ENCODE measurements at regions not wholly inside any gene's neighbourhood (a gene's known extent, or its start where the extent isn't known, plus 50 kb on each side); places are given as distances from the start of the nearest gene placed in this dataset.
A peak's percentile ranks its signal among the peaks of the same experiment; 100 is the strongest.
"Not testable (repeated sequence)": the region's sequence is repeated elsewhere in the genome, so short reads cannot be mapped to it uniquely, and the experiment has no call there.

DNA sequence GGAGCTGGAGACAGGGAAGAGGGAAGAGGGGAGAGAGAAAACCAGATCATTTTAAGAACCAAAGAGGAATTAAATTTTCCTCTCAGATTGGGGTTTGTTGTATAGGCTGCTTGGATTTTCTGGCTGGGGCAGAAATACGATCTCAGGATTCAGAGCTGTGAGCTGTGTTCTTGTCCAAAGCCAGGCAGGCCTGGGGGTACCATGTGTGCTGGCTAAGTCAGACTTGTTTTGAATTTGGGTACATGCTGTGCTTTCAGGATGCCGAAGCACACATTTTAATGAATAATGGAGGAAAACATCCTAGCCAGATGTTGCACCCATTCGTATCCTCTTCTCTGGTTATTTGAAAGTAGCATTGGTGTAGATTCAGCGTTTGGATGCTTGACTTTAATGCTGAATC lies 170.3 kb upstream of the PODXL start:
- no peak for DNase-seq (ENCODE audit: low spot score)

DNA sequence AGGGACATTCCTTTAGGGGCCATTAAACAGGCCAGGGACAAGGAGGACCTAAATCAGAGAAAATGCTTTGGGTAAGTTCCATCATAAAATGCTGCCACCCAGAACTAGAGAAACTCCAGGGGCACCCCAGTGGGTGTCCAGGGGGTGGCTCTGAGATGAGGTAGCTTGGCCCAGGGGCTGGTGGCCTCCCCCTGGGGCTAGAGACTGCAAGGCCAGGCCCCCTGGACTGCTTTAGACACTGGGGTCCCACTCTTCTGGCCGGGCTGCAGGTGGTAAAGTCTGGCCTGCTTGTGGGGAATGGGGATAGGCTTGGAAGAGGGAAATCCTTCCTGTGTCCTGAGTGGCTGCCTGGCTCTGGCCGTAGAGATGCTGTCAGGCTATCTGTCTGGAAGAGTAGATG lies 169.6 kb upstream of the PODXL start:
- DNase-seq (ENCODE audit: low spot score): no peak

DNA sequence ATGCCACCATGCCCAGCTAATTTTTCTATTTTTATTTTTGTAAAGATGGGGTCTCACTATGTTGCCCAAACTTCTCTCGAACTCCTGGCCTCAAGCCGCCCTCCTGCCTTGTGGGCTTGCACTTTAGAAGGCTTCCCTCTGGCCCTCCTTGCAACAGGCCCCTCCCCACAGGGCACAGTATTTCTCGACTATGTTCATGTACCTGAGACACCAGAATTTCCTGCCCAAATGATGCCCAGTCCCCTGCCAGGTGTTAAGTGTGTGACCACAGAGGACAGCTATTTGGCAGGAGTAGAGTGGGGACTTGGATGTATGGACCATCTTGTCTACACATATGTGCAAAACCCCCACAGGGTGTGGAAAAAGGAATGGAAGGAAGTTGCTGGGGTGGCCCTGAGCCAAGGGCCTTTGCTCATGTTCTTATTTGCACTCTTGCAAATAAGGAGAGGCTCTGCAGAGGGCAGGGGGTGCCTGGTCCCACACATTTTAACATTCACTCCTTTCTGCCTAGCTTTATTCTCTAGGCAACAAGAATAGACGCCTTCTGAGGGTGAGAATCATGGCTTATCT lies 168.4 kb upstream of the PODXL start:
- DNase-seq (ENCODE audit: low spot score): no peak

DNA sequence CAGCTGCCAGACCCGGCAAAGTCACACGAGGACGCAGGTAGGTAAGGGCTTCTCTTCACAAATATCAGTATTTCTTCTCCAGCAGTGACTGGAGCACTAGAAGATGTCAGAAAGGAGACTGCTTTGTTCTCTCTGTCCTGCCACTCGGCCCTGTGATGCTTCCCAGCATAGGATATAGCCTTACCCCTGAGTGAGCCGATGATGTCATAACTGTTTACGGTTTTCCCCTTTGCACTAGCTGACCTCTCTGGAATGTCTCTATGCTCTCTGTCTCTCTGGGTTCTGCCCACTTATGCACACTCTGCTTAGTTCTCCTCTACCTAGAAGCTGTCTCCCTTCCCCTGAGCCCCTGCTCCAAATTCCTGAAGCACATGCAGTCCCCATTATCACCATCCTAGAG lies 167.5 kb upstream of the PODXL start:
- DNase-seq (ENCODE audit: low spot score): no peak

DNA sequence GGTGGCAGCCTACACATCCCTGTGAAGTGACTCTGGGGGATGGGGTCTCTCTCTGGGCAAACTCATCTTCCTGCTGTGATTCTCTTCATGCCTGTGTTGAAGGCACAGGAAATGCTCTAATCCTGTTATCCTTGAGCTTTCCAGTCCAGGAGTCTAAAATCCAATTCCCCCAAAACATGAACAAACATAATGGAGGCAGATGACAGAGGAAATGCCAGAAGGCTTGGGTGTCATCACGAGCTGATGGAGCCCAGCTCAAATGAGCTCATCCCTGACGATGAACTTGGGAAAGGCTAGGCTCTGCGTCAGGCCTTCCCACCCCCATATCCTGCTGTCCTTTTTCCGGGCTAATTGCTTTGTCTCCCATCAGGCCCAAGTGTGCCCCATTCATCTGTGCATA lies 165.9 kb upstream of the PODXL start:
- DNase-seq (ENCODE audit: low spot score): no peak

DNA sequence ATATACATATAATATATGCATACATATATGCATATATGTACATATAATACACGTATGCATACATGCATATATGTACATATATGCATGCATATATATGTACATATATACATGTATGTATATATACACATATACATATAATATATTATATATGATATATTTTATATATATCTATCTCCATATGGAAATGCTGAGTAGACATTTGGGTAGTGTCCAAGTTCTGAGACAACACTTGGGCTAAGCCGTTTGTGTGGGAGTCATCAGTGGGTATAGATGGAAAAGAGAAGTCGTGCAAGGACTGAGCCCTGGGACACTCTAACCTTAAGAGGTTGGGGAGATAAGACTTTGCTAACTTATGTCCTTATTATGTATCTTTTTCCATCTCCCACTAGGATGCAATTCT lies 165.2 kb upstream of the PODXL start:
- no peak for DNase-seq (ENCODE audit: low spot score)

DNA sequence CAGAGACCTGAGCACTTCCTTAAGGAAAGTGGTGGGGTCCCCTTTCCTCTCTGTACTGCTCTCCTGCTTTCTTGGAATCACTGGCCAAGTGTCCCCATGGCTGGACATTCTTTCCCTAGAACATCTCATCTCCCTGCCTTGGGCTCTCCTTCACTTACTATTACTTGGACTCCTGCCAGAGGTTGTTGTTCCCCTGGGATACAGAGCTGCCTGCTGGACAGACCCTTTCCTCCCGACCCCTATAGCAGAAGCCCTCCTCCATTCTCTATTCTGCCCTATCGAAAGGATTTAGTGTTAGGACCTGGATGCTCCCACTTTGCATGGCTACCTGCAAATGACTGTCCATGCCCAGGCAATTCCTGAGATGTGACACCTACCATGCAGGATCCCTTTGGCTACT lies 164.3 kb upstream of the PODXL start:
- DNase-seq (ENCODE audit: low spot score): no peak

DNA sequence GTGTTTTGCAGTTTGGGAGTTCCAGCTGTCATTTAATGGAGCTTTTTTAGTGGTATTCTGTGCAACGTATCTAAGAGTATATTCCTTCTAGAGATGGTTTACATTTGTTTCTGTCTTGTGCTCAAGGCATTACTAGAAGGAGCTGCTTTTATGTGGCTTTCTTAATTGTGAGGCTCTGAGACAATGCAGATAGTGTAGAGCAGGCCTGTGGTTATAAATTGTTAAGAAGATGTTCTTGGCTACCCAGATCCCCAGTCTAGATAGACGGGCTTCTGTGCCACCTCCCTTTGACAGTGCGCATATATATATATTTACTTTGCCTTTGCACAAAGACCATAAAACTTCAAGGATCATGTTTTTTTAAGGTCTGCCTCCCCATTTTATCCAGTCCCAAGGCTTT lies 160.8 kb upstream of the PODXL start:
- no peak for DNase-seq (ENCODE audit: low spot score)

DNA sequence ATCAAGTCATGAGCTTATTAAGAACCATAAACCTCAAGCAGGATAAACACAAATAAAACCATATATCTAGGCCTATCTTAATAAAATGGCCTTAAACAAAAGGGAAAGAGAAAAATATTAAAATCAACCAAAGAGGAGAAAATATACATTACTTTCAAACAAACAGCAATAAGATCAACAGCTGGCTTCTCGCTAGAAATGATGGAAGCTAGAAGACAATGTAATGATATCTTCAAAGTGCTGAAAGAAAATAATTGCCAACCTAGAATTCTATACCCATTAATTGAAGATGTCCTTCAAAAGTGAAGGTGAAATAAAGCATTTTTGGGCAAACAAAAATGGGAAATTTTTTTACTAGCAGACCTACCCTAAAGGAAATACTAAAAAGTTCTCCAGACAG lies 142.9 kb upstream of the PODXL start:
- DNase-seq (ENCODE audit: low spot score): no peak

DNA sequence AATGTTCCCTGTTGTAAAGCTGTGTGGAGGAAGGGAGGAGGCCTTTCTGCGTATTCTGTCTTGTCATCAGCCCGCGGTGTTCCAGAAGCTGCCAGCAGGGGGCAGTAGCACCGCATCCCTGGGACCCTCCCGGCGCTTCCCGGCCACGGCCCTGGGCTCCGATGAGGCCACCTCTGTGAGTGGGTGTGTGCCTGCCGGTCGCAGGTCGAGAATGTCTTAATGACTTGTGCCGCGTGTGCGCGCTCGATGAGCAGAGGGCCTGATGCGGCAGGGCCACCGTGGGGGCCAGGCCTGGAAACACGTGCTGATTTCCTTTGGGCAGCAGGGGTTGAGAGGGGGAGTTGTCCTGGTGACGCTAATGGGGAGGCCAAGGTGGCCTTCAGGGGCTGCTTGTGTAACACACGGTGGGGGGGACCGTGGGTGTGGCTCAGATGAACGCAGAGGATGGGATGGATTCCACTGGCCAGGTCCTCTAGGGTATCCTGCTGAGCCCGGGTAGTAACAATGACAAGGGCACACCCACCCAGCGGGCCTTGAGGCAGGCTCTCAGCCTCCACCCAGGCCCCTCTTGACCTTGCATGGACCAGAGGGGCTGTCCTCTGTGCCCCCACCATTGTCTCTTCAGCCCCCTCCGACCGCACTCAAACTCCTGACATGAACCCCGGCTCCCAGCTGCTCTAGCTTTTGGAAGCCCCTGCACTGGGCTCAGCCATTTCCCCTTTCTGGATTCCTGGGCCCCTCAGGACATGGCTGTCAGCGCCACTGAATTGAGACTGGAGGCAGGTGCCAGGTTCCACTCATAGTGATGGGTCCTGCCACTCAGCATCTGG lies 135.9 kb upstream of the PODXL start:
- DNase-seq (ENCODE audit: low spot score): no peak

DNA sequence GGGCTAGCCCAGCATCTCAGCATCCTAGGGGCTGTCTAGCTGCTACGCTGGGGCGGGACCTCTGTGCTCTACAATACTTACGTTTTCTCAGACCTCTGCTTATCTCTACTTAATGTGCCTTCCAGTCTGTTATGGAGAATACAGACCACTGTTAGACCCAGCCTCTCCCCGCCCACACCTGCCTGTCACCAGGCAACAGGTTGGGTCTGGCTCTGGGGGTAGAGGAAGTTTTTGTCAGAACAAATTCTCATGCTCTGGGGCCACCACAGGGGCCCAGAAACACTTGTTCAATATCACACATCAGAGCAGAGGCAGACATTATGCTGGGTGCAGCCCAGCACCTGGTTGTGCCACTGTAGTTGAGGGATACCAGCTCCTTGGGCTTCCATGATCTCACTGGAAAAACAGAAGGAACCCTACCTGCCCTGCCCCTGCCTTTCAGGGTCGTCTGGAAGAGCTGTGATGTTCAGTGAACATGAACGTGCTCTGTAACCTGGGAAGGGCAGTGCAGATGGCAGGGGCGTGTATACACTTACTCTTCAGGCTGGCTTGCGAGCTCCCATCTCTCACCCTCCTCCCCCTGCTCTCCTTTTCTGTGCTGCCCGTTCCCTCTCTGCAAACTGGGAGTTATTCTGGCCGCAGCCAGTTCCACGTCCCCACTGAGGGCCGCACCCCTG lies 135.2 kb upstream of the PODXL start:
- no peak for DNase-seq (ENCODE audit: low spot score)

DNA sequence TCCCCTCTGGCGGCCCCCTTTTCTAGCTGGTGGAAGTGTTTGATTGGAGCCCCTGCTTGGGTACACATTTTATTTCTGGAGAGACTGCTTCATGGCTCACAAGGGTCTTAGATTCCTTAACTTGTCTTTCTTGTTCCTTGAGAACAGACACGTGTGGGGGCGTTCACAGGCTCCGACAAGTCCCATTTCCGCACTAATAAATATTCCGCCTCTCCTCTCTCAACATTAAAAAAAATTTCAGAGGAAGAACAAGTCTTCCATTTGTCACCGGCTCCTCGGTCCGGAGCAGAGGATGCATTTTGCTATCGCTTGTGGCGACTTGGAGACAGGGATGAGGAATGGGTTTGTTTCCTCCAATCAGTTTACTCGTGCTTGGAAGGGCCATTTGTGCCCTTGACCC lies 134.0 kb upstream of the PODXL start:
- DNase-seq (ENCODE audit: low spot score): no peak

DNA sequence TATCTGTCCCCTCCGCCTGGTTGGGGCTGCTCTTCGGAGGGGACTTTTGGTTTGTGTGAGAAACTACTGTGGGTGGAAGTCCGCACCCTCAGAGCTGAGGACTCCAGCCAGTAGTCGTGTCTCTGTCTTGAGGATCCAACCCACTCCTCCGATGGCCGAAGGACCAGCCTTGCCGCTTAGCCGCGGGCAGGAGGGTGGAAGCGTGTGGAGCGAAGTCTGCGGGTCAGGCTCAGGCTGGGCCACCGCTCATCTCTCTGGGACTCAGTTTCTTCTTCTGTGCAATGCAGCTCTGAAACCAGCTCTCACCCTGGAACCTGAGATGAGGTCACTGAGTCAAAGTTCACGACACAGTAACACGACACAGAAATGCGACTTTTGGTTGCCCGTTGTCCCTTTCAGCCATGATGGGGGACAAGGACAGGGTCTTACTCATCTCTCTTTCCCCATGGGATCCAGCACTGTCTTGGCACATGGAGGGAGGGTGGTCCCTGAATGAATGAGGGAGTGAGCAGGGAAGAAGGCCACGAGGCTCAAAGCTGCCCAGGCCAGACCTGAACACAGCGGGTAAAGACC lies 133.3 kb upstream of the PODXL start:
- DNase-seq (ENCODE audit: low spot score): no peak

DNA sequence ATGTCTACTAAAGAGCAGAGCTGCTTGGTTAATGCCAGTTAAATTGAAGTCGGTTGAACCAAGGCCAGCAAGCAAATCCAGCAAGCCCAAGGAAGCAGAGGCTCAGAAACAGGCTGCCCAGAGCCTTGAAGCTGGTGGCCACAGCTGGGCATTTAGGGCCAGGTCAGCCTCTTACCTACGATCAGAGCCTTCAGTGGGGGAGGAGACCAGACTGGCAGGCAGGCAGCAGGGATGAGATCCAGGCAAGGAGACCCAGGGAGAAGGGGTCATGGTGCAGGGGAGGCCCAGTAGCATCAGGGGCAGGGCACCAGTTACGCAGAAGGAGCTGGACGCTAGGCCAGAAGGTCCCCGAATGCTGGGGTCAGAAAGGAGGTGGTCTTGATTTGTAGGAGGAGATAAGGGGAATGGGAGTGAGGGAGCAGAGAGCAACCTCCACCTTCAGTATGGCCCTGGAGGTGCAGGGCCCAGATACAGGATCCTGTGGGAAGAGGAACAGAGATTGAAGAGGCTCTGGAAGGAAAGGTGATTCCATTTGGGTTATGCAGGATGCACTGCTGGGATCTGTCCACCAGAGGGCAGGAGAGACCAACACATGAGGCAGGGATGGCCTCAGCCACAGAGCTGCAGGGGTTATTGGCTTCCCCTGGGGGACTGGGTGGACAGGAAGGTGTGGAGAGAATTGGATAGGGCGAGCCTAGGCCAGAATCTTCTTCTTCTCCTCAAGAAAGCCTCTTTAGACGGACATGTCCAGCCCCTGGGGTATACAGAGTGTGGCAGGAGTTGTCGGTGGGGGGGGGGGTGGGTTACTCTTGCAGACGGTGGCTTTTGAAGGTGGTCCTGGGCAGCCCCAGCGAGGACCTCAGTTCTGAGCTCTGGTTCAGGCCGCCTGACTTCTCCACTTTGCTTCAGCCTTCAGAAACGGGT lies 132.6 kb upstream of the PODXL start:
- DNase-seq (ENCODE audit: low spot score): peak; percentile 60

DNA sequence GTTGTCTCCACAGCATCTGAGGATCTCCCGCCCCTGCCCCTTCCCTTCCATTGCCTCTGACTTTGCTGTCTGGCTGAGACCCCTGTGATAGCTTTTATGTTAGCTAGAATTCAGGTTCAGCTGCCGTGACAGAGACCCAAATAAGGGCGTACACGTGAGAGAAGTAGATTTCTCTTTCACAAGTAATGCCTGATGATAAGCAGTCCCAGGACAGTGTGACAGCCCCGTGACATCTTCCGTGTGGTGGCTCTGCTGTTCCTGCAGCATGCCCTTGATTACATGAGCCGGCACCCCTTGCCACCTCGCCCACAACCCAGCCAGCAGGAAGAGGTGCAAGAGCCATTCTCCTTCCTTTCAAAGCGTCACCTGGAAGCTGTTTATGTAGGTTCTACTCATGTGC lies 130.9 kb upstream of the PODXL start:
- no peak for DNase-seq (ENCODE audit: low spot score)

DNA sequence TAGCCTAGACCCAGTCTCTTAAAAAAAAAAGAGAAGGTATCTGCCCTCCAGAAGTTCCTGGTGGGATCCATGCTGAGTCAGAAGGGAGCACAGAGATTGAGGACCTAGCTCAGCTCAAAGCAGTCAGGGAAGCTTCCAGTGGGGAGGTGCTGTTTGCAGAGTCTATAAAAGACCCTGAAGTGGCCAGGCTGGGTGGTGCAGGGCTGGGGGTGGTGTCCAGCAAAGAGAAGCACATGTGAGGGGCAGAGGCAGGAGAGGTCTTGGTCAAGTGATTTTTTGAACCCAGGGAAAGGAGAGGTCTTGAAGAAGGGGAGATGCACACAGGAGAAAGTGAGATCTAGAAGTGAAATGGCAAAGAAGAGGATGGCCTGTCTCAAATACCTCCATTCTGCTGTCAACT lies 130.4 kb upstream of the PODXL start:
- DNase-seq (ENCODE audit: low spot score): no peak

DNA sequence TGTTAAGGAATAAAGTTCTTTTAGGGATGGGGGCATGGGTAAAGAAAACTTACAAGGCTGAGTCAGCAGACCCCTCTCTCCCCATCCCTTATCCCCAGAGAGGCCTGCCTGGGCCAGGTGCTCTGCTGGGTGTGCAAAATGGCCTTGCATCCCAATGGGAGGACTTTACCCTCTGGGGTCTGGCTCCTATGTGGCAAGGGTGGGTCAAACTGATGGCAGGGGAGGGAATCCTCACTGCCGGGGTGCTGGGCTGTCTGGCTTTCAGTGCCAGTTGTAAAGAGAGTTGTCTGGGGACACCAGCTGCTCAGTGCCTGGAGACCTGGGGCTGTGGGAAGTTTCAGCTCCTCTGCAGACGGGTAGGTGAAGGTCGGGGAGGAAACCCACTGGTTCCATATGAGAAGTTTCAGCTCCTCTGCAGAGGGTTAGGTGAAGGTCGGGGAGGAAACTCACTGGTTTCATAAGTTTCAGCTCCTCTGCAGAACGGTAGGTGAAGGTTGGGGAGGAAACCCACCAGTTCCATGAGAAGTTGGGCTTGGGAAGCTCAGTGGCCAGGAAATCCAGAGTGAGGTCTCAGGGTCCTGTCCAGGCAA lies 127.2 kb upstream of the PODXL start:
- DNase-seq (ENCODE audit: low spot score): no peak

DNA sequence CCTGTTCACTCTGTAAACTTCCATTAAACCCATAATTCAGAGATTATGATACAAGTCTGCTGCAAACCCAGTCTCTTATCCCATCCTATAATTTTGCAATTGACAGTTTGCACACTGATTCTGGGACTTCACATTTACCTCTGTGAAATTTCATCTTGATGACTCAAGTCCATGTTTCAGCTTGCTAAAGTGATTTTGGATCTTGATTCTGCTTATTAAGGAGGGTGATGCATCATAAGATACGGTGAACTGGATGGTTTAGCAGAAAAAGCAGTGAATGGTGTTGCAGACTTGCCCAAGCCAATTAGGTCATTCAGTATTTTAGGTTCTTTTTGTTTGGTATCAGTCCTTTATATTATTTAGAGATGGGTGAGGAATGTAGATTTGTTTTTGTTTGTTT lies 125.5 kb upstream of the PODXL start:
- no peak for DNase-seq (ENCODE audit: low spot score)

DNA sequence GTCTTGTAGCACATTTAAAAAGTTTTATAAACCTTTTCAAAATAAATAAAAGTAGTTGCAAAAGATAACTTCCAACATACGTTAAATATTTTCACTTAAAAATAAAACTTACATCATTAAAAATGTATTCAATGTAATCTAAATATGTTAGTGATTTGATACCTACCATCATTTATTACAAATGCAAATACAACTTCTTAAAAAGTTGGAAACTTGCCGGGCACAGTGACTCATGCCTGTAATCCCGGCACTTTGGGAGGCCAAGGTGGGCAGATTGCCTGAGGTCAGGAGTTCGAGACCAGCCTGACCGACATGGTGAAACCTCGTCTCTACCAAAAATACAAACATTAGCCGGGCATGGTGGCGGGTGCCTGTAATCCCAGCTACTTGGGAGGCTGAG lies 122.6 kb upstream of the PODXL start:
- DNase-seq (ENCODE audit: low spot score): not testable (repeated sequence)

DNA sequence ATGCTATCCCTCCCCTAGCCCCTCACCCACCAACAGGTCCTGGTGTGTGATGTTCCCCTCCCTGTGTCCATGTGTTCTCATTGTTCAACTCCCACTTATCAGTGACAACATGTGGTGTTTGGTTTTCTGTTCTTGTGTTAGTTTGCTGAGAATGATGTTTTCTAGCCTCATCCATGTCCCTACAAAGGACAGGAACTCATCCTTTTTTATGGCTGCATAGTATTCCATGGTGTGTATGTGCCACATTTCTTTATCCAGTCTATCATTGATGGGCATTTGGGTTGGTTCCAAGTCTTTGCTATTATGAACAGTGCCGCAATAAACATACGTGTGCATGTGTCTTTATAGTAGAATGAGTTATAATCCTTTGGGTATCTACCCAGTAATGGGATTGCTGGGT lies 120.4 kb upstream of the PODXL start:
- DNase-seq (ENCODE audit: low spot score): not testable (repeated sequence)

DNA sequence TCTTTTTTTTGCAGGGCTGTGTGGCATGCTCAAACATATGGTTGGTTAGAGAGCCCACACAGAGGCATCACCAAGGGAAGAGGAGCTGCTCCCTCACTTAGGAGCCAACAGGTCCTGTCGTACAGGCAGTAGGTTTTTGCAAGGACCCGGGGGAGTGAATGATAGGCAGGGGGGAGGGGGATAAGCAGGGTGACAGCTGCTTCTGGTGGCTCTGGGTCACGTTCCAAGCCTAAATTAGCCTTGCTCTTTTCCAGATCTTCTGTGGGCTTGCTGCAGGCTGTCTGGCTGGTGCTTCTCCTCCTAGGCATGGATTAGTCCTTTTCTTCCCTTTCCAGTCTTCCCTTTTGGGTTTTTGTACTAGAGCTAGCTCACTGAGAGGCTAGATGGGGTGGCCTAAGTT lies 117.7 kb upstream of the PODXL start:
- no peak for DNase-seq (ENCODE audit: low spot score)

DNA sequence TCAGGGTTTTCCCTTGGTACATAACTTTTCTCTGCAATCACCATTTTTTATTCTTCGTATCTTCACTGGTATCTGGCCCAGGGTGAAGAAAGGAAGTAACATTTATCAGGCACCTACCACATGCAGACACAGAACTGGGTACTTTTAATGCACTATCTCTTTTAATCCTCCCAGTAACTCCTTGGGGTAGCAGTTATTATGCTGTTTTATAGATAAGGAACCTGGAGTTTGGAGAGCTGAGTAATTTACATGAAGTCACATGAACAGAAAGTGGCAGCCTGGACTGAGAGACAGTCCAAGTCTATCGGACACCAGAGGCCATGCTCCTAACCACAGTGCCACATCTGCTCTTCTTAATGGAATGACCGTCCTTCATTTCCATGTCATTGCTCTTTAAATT lies 117.1 kb upstream of the PODXL start:
- no peak for DNase-seq (ENCODE audit: low spot score)

All from RKO (cell line).